Type B pancreatic cell (in vitro differentiated cells): ENCODE measurements at regions not wholly inside any gene's neighbourhood (a gene's known extent, or its start where the extent isn't known, plus 50 kb on each side); places are given as distances from the start of the nearest gene placed in this dataset.

Experiments
- DNase-seq: peaks from one replicate; pipeline ENCODE4 v3.0.0; 2021; ENCODE audit warnings: mixed read lengths; ENCODE audit not compliant: unreplicated experiment; ENCODE audit errors: extremely low spot score
- H3K27ac Mint-ChIP-seq: 2 replicates; pipeline ENCODE4 v1.8.0; 2021; ENCODE audit warnings: mild to moderate bottlenecking, mixed read lengths
- H3K27me3 Mint-ChIP-seq: 2 replicates; pipeline ENCODE4 v1.8.0; 2021; ENCODE audit warnings: mixed read lengths
- H3K36me3 Mint-ChIP-seq: 2 replicates; pipeline ENCODE4 v1.8.0; 2021; ENCODE audit warnings: mixed read lengths
- H3K4me1 Mint-ChIP-seq: one replicate; pipeline ENCODE4 v1.8.0; 2021; ENCODE audit warnings: mixed read lengths; ENCODE audit not compliant: unreplicated experiment
- H3K4me3 Mint-ChIP-seq: 2 replicates; pipeline ENCODE4 v1.8.0; 2021; ENCODE audit warnings: mild to moderate bottlenecking, mixed read lengths
- H3K9me3 Mint-ChIP-seq: 2 replicates; pipeline ENCODE4 v1.8.0; 2021; ENCODE audit warnings: mixed read lengths
- TF ChIP-seq, protein P1 (sequence below): fragments of 200-600 bp; sonication (generic); conservative IDR thresholded peaks from 2 replicates; pipeline ENCODE4 v1.5.0; 2021; ENCODE audit warnings: antibody characterized with exemption, mild to moderate bottlenecking

DNA sequence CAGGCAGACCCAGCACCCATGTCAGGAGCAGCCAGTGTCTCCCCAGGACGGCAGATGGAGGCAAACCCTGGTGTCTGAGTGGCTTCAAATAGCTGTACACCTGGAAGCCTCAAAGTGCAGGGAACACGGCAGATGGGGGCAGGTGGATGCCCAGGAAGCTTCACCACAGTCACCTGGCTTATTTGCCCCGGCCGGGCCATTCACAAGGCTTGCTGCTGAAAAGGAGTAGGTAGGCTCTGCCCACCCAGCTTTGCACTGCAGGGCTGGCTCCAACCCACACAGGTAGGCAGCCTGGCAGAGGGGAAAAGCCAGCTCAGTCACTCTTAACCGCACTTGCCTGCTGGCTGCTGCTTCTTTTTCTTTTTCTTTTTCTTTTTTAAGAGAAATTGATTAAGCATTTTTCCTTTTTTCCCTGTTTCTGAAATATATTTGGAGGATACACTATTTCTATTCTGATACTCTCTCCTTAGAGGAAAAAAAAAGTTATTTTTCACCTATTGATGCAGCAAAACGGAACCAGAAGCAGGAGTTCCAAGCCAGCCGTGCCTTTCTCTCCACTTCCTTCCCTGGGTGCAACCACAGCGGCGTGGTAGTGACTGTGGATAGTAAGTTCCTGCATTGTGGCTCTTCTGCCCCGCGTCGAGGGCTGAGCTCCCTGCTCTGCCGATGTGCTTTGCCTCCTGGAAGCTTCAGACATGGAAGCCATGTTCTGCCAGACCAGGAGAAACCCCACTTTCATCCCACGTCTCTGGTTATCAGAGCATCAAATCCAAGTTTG is 118.3 kb downstream of the KLF6 start:
- H3K4me3 Mint-ChIP-seq, result no peak overlapping the region
- TF ChIP-seq, protein P1, sequence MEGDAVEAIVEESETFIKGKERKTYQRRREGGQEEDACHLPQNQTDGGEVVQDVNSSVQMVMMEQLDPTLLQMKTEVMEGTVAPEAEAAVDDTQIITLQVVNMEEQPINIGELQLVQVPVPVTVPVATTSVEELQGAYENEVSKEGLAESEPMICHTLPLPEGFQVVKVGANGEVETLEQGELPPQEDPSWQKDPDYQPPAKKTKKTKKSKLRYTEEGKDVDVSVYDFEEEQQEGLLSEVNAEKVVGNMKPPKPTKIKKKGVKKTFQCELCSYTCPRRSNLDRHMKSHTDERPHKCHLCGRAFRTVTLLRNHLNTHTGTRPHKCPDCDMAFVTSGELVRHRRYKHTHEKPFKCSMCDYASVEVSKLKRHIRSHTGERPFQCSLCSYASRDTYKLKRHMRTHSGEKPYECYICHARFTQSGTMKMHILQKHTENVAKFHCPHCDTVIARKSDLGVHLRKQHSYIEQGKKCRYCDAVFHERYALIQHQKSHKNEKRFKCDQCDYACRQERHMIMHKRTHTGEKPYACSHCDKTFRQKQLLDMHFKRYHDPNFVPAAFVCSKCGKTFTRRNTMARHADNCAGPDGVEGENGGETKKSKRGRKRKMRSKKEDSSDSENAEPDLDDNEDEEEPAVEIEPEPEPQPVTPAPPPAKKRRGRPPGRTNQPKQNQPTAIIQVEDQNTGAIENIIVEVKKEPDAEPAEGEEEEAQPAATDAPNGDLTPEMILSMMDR, result no peak
- no peaks in the 10 kb centered on the region for H3K9me3 Mint-ChIP-seq
- no peaks in the 10 kb centered on the region for H3K36me3 Mint-ChIP-seq
- H3K4me1 Mint-ChIP-seq, result peaks cover 23% of the 10 kb centered on the region
- H3K27me3 Mint-ChIP-seq, result peaks cover 2% of the 10 kb centered on the region
- no peak for DNase-seq
- H3K27ac Mint-ChIP-seq, result peak overlapping the region; percentile 76

DNA sequence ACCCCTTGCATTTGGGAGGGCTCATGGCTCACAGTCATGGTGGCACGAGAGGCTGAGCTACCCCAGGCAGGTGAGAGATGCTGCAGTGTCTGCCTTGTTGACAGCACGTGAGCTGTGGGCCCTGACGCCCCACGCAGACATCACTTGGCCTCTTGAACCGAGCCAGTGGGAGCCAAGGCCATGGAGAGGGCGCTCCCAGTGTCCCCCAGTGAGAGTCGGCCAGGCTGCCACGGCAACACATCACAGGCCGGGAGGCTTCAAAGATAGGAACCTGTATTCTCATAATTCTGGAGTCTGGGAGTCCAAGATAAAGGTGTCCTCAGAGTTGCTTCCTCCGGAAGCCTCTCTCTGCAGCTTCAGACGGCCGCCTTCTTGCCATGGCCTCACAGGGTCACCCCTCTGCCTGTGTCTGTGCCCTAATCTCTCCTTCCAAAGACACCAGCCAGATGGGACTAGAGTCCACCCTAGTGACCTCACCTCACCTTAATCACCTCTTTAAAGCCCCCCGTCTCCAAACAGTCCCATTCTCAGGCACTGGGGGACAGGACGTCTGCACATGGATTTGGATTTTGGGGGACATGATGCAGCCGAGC is 119.6 kb downstream of the KLF6 start:
- Mint-ChIP-seq H3K4me1 (peaks cover 23% of the 10 kb centered on the region), H3K9me3 (no peaks in the 10 kb centered on the region), H3K4me3 (no peak overlapping the region), H3K27me3 (peaks cover 2% of the 10 kb centered on the region), H3K27ac (no peak overlapping the region), H3K36me3 (no peaks in the 10 kb centered on the region)
- TF ChIP-seq, protein P1, result no peak
- no peak for DNase-seq

DNA sequence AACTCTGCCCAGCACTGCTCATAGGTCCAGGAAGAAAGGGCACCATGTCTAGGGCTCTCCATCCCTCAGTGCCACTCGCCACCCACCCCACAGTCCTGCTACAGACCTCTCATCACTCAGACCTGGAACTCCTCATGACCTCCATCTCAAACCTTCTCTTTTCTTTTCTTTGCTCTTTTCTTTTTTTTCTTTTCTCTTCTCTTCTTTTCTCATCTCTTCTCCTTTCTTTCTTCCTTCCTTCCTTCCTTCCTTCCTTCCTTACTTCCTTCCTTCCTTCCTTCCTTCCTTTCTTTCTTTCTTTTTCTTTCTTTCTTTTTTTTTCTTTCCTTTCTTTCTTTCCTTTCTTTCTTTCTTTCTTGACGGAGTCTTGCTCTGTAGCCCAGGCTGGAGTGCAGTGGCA is 122.2 kb downstream of the KLF6 start:
- H3K36me3 Mint-ChIP-seq, result no peaks in the 10 kb centered on the region
- peaks cover 8% of the 10 kb centered on the region for H3K4me1 Mint-ChIP-seq
- H3K9me3 Mint-ChIP-seq, result no peaks in the 10 kb centered on the region
- no peak for DNase-seq
- H3K4me3 Mint-ChIP-seq, result no peak overlapping the region
- TF ChIP-seq, protein P1, result no peak
- H3K27ac Mint-ChIP-seq, result no peak overlapping the region
- H3K27me3 Mint-ChIP-seq, result no peaks in the 10 kb centered on the region

DNA sequence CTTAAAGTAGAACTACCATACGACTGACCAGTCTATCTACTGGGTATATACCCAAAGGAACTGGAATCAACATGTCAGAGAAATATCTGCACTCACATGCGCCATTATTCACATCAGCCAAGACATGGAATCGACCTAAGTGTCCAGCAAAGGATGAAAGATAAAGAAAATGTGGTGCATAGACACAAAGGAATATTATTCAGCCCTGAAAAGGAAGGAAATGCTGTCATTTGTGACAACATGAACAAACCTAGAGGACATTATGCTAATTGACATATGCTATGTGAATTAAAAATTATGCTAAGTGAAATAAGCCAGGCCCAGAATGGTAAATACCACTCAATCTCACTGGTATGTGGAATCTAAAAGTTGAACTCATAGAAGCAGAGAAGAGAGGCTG is 123.7 kb downstream of the KLF6 start:
- Mint-ChIP-seq H3K4me1 (no peaks in the 10 kb centered on the region), H3K27ac (no peak overlapping the region), H3K9me3 (no peaks in the 10 kb centered on the region), H3K36me3 (no peaks in the 10 kb centered on the region), H3K27me3 (no peaks in the 10 kb centered on the region), H3K4me3 (no peak overlapping the region)
- no peak for DNase-seq
- TF ChIP-seq, protein P1, result no peak

DNA sequence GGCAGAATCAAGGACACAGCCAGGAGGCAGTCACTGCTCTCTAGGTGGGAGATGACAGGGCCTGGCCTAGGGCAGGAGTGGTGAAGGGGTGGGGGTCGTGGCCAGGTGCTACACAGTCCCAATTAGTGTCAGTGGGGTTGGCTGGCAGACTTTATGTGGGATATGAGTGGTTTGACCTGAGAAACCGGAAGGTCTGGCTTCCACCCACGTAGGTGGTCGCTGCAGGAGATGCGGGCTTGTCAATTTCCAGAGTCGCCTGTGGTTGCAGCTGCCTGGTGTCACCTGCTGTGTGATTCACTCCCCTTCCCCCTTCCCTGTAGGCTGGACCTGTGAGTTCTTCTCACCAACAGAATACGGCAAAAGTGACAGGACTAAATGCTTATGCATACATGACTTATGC is 124.3 kb downstream of the KLF6 start:
- Mint-ChIP-seq H3K4me1 (no peaks in the 10 kb centered on the region), H3K27me3 (no peaks in the 10 kb centered on the region)
- TF ChIP-seq, protein P1, result no peak

More for the DNA sequence above, 124.3 kb downstream of the KLF6 start:
- no peak overlapping the region for H3K4me3 Mint-ChIP-seq
- no peaks in the 10 kb centered on the region for H3K9me3 Mint-ChIP-seq
- no peaks in the 10 kb centered on the region for H3K36me3 Mint-ChIP-seq
- H3K27ac Mint-ChIP-seq, result no peak overlapping the region
- no peak for DNase-seq
